Right renal pelvis (tissue), 4 donors: ENCODE measurements at regions not wholly inside any gene's neighbourhood (a gene's known extent, or its start where the extent isn't known, plus 50 kb on each side); places are given as distances from the start of the nearest gene placed in this dataset.
"Not testable (repeated sequence)": the region's sequence is repeated elsewhere in the genome, so short reads cannot be mapped to it uniquely, and the experiment has no call there.

Source experiments
- DNase-seq, 4 donors: peaks; one replicate each; pipeline ENCODE4 v3.0.0-alpha.2; 2013; ENCODE audit warnings: low read depth in 4 of 4, low spot score in 3 of 4, missing footprints in 1 of 4

DNA sequence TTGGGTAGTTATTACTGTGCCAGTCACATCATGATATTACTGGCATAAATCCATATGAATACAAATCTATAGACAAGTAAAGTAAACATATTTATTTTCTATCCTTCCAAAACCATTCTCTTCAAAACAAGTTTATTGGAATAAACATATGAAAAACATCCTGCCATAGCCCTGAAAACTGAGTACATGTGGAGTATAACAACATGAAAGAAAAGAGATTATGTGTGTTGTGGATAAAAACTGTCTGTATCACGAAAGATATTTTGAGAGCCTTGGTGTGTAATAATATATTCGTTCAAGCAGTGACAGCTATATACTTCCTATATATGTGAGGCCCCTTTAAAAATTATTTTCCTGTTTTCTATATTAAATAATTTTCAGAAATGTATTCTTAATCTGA, 1742.2 kb downstream of the ARAP2 start:
- DNase-seq: no peak

DNA sequence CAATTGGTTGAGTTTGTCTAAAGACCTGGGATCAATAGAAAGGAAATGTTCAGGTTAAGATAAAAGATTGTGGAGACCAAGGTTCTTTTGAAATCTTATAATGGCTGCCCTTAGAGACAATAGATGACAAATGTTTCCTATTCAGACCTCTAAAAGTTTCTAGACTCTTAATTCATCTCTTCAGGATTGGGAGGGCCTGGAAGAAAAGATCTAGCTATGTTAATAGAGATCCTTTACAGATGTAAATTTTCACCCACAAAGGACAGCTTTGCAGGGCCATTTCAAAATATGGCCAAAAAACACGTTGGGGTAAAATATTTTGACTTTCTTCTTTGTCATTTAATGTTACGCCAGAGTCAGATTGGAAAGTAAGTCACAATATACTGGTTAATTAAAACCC, 1739.6 kb downstream of the ARAP2 start:
- not testable (repeated sequence) for DNase-seq

DNA sequence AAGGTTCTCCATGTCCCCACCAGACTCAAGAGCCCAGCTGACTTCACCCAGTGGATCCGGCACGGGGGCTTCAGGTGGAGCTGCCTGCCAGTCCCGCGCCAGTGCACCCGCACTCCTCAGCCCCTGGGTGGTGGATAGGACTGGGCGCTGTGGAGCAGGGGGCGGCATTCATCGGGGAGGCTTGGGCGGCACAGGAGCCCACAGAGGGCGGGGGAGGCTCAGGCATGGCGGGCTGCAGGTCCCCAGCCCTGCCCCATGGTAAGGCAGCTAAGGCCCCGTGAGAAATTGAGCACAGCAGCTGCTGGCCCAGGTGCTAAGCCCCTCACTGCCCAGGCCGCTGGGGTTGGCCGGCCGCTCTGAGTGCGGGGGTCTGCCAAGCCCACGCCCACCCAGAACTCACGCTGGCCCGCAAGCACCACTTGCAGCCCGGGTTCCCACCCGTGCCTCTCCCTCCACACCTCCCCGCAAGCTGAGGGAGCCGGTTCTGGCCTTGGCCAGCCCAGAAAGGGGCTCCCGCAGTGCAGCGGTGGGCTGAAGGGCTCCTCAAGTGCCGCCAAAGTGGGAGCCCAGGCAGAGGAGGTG, 1737.7 kb downstream of the ARAP2 start:
- DNase-seq: not testable (repeated sequence)

DNA sequence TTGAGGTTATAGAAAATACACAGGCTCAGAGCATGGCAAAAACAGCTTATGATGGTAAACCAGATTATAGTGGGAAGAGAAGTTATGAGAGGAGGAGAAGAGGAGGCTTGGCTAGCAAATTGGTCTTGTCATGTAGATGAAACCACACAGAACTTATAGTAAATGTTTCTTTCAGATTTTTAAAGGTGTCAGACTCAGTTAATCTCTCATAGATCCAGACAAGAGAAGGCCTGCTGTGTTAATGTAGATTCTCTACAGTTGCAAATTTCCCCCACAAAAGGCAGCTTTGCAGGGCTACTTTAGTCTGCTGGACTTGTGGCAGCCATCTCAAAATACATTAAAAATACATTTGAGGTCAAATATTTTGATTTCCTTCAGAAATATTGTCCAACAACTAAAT, 1731.7 kb downstream of the ARAP2 start:
- no peak for DNase-seq

DNA sequence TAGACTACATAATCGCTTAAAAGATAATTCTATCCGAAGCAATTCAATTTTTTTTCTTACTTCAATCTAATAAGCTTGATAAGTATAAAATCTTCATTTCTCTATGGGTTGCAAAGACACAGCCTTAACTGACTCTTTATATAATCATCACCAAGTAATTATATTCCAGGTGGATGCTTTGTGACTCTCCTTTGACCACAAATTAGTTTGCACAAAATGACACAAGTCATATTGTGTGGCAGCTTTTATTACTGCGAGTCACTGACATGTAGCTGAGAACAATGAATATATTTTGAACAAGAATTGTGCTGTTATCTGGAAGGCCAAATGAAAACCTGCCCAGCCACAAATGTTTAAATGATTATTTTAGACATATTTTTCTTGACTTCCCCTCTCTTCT, 1727.8 kb downstream of the ARAP2 start:
- no peak for DNase-seq

DNA sequence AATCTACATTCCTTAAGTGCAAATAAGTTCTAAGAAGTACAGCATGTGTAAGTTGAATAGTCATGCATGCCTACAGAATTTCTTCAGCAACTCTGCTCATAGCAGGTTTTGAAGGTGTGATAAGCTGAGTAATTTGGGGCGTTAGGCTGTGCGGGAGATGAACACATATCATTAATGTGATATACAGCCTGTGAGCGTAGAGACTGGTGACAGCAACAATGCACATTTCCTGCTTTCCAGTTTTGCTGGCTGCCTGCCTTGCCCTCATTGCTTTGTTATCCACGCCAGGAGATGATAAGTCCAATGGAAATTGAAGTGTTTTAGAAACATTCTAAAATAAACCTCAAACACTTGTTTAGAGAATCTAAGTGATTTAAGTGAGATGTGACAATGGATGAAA, 1709.4 kb downstream of the ARAP2 start:
- DNase-seq: no peak

DNA sequence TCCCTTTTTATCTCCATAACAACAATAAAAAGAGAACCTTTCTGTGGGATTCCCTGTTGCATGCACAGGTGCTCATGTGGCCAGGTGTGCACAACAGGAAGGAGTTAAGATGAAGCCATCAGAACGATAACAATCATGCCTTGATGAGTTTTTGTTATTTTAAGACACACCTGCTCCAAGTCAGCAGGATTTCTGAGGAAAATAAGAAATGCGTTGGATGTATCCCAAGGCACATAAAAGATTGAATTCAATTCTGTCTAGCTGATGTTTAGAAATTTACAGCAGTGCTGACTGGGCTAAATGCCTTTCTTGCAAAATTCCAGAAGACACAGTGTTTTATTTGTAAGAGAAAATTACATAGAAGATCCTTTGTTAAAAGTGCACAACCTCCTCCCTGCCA, 1678.2 kb downstream of the ARAP2 start:
- DNase-seq: no peak

DNA sequence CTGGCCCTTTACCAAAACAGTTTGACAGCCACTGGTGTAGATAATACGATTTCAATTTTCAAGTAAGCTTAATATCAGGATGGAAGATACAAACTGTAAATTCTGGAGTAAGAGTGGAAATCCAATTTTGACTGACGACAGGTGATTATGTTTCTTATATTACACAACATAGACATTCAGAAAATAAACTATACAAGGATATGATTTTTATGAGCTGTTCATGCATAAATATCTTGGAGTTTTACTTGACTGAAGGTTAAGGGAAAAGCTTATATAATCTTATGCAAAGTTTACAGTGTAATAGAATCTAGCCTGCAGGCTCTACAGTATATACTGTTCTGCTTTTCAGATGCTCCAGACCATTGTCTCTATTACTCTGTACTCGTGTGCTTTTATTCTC, 1672.3 kb downstream of the ARAP2 start:
- DNase-seq: no peak

DNA sequence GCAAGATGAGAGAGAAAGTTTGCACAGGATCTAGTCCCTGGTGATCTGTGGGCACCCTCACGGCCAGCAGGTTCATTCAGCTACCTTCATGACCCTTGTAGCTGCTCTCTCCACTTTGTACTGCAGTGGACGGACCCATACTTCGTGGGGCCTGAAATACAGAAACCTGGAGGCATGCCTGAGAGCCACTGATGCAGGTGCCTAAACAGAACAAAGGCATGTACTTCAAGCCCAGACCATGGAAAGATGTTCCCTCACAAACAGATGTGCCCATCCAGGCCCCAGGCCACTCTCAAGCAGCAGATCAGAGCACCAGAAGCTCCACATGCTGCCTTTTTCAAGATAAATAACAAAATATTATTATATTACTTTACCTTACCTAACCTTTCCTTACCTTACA, 1629.0 kb downstream of the ARAP2 start:
- DNase-seq: no peak

DNA sequence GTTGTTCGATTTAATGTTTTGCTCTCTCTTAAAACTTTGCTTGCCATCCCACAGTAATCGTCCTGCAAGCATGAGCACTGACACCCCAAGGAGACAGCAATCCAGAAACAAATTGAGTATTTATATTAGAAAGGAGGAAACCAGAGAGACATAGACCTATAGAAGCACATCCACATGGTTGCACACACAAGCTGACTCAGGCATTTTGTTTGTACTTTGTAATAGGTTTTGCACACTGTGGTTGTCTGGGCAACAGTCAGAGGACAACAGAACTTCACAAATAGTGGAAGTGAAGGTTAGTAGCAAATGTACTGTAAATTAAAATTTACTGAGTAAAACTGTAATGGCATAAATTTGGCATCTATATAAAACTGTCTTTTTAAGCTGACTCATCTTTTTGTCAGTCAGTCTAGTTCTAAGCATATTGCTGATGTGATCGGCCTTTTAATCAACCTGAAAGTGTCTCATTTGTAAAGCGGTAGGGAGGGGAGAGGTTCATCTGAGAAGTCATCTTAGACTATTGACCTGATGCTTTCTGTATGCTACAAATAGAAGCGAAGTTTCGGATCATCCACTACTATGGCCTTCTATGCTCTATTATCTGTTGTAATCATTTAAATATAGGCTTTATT, 1624.7 kb downstream of the ARAP2 start:
- peak; percentile 3 to 45 (median 28) for DNase-seq

DNA sequence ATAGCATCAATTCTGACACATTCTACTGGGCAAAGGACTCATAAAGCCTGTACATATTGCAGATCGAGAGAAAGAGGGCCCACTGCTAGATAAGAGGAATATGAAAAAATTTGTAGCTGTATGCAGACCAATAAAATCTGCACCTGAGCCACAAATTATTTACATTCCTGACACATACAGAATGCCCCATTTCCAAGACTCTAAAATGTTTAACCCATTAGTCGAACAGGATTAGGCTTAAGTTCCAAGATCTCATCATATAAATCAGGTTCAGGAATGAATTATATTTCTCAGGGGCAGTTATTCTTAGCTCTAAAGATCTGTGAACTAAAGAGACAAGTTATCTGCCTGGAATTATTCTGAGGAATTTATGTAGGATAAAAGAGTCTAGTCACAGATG, 1615.8 kb downstream of the ARAP2 start:
- no peak for DNase-seq

DNA sequence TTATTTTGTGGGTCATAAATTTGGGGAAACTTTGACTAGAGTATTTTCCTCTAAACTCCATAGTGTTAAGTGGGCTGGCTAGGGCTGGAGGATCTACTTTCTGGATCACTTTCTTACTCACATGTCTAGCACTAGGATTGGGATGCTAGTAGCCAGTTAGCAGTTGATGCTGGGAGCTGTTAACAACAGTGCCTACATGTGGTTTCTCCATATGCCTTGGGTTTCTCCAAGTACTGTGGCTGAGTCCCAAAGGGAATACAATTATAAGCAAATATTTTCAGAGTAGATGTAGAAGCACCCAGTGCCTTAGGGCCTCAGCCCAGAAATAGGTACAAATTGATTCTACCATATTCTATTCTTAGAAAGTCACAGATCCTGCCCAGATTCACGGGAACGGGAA, 1614.9 kb downstream of the ARAP2 start:
- DNase-seq: no peak

DNA sequence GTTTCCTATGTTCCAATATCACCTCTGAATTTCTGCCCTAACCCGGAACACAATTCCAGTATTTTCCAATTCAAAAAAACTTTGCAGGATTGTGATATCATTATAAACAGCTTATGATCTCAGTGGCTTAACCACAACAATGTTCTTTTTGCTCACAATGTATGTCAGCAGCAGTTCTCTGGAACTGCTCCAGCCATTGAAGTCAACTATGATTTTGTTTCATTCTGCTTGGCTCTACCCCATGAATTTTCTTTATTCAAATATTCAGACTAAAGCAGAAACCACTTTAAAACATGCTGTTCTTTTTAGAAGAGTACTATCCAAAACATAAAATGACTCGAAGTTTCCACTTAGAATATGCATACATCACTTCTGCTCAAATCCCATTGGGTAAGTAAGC, 1611.1 kb downstream of the ARAP2 start:
- no peak for DNase-seq

DNA sequence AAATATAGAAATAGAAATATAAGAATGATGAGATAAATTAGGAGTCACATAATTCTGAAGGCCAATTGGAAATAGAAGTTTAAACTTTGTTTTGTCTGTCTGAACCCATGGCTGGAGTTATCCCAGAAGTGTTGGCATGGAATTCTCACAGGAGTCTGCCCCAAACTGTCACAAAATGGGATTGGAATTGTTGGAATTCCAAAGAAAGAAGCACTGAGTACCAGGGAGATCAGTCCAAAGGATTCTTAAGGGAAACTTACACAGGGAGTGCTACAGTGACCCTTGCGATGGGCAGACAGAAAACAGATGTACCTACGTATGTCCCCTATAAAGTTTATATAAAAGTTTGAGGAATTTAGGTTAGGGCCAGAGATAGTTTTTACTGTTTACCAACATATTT, 1607.7 kb downstream of the ARAP2 start:
- no peak for DNase-seq

DNA sequence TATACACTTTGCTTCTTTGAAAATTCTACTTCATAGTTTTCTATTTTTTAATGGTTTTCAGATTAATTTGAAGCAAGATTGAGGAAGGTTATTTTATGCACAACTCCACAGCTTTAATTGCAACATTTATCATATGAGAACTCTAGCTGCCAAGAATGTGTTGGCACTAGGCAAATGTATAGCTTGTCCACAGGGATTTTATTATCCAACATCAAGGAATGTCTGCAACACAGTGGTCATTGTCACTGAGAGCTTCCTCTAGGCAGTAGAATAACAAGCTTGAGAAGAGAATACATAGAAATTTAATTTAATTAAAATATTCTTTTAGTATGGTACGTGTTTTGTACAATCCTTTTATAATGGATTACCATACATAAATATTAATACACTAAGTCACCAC, 1600.8 kb downstream of the ARAP2 start:
- DNase-seq: no peak

DNA sequence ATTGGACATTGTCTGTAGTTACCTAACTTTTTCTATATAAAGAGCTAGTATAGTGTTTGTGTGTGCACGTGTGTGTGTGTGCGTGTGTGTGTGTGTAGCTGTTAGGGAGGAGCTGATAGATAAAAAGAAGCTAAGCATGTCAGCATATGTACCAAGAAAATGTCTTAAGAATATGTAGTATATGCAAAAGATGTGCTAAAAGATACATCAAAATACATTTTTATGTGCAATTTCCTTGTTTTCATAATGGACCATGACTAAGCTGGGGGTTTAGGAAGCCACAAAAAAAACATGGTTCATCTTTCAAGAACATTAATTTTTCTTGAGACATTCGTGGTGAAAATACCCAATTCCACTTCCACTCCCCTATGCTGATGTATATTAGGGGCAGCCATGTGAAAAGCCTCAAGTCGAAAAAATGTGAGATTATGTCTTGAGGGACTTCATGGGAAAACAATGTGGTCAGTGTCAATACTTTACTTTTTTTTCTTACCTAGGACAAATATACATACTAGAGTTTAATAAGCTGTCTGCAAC, 1599.7 kb downstream of the ARAP2 start:
- DNase-seq: no peak

DNA sequence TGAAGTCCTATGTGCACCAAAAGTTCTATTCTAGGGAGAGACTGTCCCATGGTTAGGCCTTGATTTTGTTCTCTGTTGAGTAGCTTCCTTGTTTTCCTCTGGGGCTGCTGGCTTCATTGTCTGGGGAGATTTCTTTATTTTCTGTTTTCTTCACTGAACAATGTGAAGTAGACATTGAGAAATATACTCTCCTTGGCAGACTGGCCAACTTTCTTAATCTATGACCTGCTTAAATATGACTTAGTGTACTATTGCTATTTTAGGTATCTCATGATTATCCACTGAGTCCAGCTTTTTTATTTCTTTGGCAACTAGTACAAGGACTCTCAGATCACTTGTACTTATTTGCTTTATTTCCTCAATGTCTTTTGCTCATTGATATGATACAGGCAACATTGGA, 1594.6 kb downstream of the ARAP2 start:
- DNase-seq: no peak

DNA sequence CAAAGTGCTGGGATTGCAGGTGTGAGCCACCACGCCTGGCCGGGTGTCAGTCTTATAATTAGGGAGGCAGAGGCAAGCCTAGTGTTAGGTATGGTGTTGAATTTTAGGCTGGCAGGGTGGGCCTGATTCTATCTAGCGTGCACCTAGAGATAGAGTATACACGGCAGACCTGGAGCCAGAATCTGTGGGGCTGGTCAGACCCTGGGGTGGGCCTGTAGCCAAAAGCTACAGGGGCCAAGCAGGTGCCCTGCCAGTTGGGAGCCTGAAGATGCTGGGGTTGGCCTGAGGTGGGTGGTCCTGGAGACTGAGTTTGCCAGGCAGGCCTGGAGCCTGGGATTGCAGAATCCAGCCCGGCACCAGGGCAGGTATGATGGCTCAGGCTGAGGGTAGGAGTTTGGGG, 1580.3 kb downstream of the ARAP2 start:
- DNase-seq: no peak

DNA sequence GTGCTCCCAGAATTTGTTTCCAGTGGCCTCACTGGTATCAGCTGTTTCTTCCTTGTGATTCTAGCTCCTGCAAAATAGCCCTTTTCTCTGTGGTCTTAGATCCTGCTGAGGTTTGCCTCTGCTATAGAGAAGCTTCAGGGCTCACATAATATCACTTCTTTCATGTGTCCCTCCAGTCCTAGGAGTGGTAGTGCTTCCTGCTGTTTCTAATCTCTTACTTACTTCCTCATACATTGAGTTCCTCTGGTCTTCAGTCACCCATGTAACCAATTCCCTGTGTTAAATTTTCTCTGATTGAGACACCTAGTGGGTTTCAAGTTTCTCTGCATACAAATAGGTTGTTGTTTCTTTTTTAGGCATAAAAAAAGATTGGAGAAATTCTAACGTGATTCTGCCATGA, 1567.9 kb downstream of the ARAP2 start:
- no peak for DNase-seq

DNA sequence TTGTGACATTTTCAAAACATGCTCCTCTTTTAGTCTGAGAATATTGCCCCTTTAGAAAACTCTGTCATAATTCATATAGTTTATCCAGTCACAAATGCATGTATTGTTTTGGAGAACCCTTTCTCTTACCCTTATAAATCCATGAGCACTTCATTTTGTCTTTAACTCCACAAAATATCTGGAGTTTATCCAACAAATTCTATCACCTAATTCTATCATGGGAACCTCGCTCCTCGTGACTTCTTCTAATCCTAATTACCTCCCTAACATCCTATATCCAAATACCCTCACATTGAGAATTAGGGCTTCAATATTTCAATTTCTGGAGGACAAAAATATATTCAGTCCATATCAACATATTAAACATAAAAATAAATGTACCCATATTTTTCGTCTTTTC, 1565.9 kb downstream of the ARAP2 start:
- no peak for DNase-seq

DNA sequence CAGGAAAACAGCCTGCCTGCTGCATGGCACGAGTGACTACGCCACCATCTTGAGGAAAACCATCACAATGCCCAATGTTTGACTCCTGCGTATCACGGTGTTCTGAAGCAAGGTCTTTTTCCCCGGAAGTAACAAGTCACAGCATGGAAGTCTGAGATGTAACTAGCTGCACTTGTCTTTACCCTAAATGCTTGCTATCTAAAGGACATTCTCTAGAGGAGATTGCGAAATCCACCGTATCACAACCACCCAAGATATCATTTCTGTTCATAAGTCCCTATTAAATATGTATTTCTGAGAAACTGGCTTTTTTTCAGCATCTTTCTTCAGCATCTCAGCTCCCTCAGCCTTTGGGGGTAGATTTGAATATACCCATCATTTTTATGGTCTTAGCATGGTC, 1565.1 kb downstream of the ARAP2 start:
- no peak for DNase-seq

DNA sequence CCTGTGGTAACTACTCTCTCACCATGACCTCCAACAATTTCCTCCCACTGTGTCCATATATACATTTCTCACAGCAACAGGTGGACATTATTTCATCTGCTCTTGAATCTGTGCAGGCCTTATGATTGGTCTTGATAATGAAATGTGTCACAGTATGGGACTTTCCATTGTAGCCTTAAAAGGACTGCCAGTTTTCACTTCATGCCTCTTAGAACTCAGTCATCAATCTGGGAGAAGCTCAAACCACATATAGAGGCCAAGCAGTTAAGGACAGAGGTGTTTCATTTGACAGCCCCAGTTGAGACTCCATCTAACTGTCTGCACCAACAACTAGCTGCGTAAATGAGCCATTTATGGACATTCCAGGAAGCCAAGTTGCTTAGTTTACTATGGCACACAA, 1534.8 kb downstream of the ARAP2 start:
- no peak for DNase-seq
